CD14-positive monocyte (primary cell): ENCODE measurements at regions not wholly inside any gene's neighbourhood (a gene's known extent, or its start where the extent isn't known, plus 50 kb on each side); places are given as distances from the start of the nearest gene placed in this dataset.

Experiments used
- DNase-seq, 3 donors: peaks; one replicate each; pipeline ENCODE4 v3.0.0-alpha.2; 2011 to 2022
- H2AFZ ChIP-seq: 2 replicates; pipeline ENCODE4 v1.6.0; 2012; ENCODE audit warnings: mild to moderate bottlenecking, low read depth, low read length, inconsistent platforms; ENCODE audit not compliant: insufficient read depth, poor library complexity, severe bottlenecking
- H3K27ac ChIP-seq, 2 donors: 1 replicate in 1 of 2; 2 replicates in 1 of 2; pipeline ENCODE4 v1.5.1; 2012 to 2013; ENCODE audit warnings: low read length in 2 of 2, control low read depth in 1 of 2, inconsistent platforms in 1 of 2, low read depth in 1 of 2, mild to moderate bottlenecking in 1 of 2
- H3K27me3 ChIP-seq, 2 donors: one replicate each; pipeline versions ENCODE4 v1.6.0 to v1.6.1; 2011 to 2013; ENCODE audit warnings: low read length in 2 of 2; ENCODE audit not compliant: control insufficient read depth in 2 of 2, insufficient read depth in 2 of 2
- H3K36me3 ChIP-seq, 2 donors: replicated peaks in 1 of 2; 1 replicate in 1 of 2; 2 replicates in 1 of 2; pipeline versions ENCODE4 v1.5.1 to v1.6.1; 2012 to 2013; ENCODE audit warnings: low read length in 2 of 2, control low read depth in 1 of 2, inconsistent platforms in 1 of 2, mild to moderate bottlenecking in 1 of 2; ENCODE audit not compliant: insufficient read depth in 2 of 2, control insufficient read depth in 1 of 2
- H3K4me1 ChIP-seq, 2 donors: 1 replicate in 1 of 2; 2 replicates in 1 of 2; pipeline versions ENCODE4 v1.5.1 to v1.6.1; 2012 to 2013; ENCODE audit warnings: low read length in 2 of 2, control low read depth in 1 of 2, inconsistent platforms in 1 of 2, mild to moderate bottlenecking in 1 of 2, moderate library complexity in 1 of 2; ENCODE audit not compliant: insufficient read depth in 2 of 2, control insufficient read depth in 1 of 2
- H3K4me2 ChIP-seq: replicated peaks from 2 replicates; pipeline ENCODE3; 2012; ENCODE audit warnings: low read length, moderate library complexity, mild to moderate bottlenecking; ENCODE audit not compliant: poor library complexity, severe bottlenecking; ENCODE audit errors: extremely low read depth
- H3K4me3 ChIP-seq, 3 experiments: fragments of 200-600 bp in 1 of 3; sonication (generic) in 1 of 3; replicated peaks in 1 of 3; 1 replicate in 2 of 3; 2 replicates in 1 of 3; pipeline ENCODE4 v1.5.1; 2011 to 2013; ENCODE audit warnings: low read length in 3 of 3, mild to moderate bottlenecking in 3 of 3, control low read depth in 2 of 3, low read depth in 2 of 3, inconsistent platforms in 1 of 3, moderate library complexity in 1 of 3
- H3K79me2 ChIP-seq: 2 replicates; pipeline ENCODE4 v1.6.0; 2012; ENCODE audit warnings: mild to moderate bottlenecking, control low read depth, inconsistent platforms, low read length, moderate library complexity; ENCODE audit not compliant: insufficient read depth
- H3K9ac ChIP-seq: 2 replicates; pipeline ENCODE4 v1.6.0; 2017; ENCODE audit warnings: low read length, mild to moderate bottlenecking; ENCODE audit not compliant: insufficient read depth, poor library complexity, severe bottlenecking
- H3K9me3 ChIP-seq, 2 donors: replicated peaks in 1 of 2; 1 replicate in 1 of 2; 2 replicates in 1 of 2; pipeline versions ENCODE4 v1.5.1 to v1.6.1; 2012 to 2013; ENCODE audit warnings: low read length in 2 of 2, control low read depth in 1 of 2; ENCODE audit not compliant: control insufficient read depth in 1 of 2, insufficient read depth in 1 of 2
- H4K20me1 ChIP-seq: 2 replicates; pipeline ENCODE4 v1.6.0; 2012; ENCODE audit warnings: mild to moderate bottlenecking, low read length, control low read depth, moderate library complexity; ENCODE audit not compliant: insufficient read depth
- H3K27ac Mint-ChIP-seq, 7 donors: one replicate each; pipeline ENCODE4 v1.8.0; 2020; ENCODE audit warnings: mild to moderate bottlenecking in 7 of 7, mixed read lengths in 7 of 7, moderate library complexity in 6 of 7, inconsistent platforms in 2 of 7
- H3K27me3 Mint-ChIP-seq, 3 donors: one replicate each; pipeline ENCODE4 v1.8.0; 2021 to 2022; ENCODE audit warnings: low read depth in 3 of 3, mild to moderate bottlenecking in 3 of 3, mixed read lengths in 3 of 3, moderate library complexity in 3 of 3, inconsistent platforms in 1 of 3
- H3K36me3 Mint-ChIP-seq, 2 donors: one replicate each; pipeline ENCODE4 v1.8.0; 2020; ENCODE audit warnings: mixed read lengths in 2 of 2, inconsistent platforms in 1 of 2, mild to moderate bottlenecking in 1 of 2
- H3K4me1 Mint-ChIP-seq: one replicate; pipeline ENCODE4 v1.8.0; 2020; ENCODE audit warnings: mild to moderate bottlenecking, mixed read lengths
- H3K4me3 Mint-ChIP-seq, 2 donors: one replicate each; pipeline ENCODE4 v1.8.0; 2020; ENCODE audit warnings: mild to moderate bottlenecking in 2 of 2, mixed read lengths in 2 of 2, moderate library complexity in 1 of 2
- H3K9me3 Mint-ChIP-seq, 7 donors: one replicate each; pipeline ENCODE4 v1.8.0; 2020 to 2022; ENCODE audit warnings: mixed read lengths in 7 of 7, mild to moderate bottlenecking in 6 of 7, moderate library complexity in 6 of 7, inconsistent platforms in 2 of 7
- CTCF ChIP-seq: fragments of 200-600 bp; IDR thresholded peaks from one replicate; pipeline ENCODE4 v1.8.0; 2022; ENCODE audit warnings: antibody characterized with exemption, mild to moderate bottlenecking
- WGBS: methylation state at CpG from one replicate; pipeline ENCODE4 v1.1.5; 2013; ENCODE audit warnings: missing lambda C conversion rate; ENCODE audit not compliant: insufficient coverage; 5-methylcytosine and 5-hydroxymethylcytosine counted together
- intact Hi-C, 2 donors: fragments of 100-400 bp; cut with micrococcal nuclease; formaldehyde crosslinking; loops; one replicate each; pipeline versions ENCODE4 v1.15.0 to v1.15.1; 2023

DNA sequence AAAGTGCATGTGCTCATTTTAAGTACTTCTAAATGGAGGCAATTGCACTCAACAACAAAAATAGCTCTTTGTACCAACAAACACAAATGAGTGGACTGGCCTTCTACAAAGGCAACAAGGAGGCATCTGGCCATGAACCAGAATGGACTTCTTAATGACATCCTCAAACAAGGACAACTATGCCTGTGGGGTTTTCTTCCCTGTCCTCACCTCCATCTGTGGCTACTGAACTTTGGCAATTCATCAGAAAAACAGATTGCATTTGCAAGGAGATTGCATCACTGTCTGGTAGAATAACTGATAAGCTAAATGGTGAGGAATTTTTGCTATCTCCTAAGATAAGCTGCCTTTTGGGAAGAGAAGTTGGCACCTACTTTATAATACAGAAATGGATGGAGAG, 447.3 kb upstream of the CCNG1 start:
- DNase-seq = no peak
- Mint-ChIP-seq H3K4me3 (no peak overlapping the region), H3K4me1 (no peaks in the 10 kb centered on the region), H3K27ac (no peak overlapping the region), H3K36me3 (no peaks in the 10 kb centered on the region), H3K27me3 (no peaks in the 10 kb centered on the region), H3K9me3 (peaks cover 0 to 7% (median 1%) of the 10 kb centered on the region in 7 donors)
- Histone ChIP-seq H3K4me3 (no peak overlapping the region), H3K79me2 (no peaks in the 10 kb centered on the region), H3K9me3 (peaks cover 5 to 9% of the 10 kb centered on the region in 2 donors), H3K4me1 (no peaks in the 10 kb centered on the region), H3K27me3 (no peaks in the 10 kb centered on the region), H3K9ac (no peak overlapping the region), H4K20me1 (no peaks in the 10 kb centered on the region), H3K27ac (no peak overlapping the region), H3K36me3 (no peaks in the 10 kb centered on the region), H3K4me2 (no peak overlapping the region), H2AFZ (no peak overlapping the region)
- intact Hi-C loops = no loop called here
- TF ChIP-seq CTCF = no peak

GRCh38 chr5:162990856-162991497, 446.4 kb upstream of the CCNG1 start:
- Histone ChIP-seq H3K4me2 (no peak overlapping the region), H3K27me3 (no peaks in the 10 kb centered on the region), H2AFZ (no peak overlapping the region), H3K36me3 (no peaks in the 10 kb centered on the region), H4K20me1 (no peaks in the 10 kb centered on the region), H3K4me3 (no peak overlapping the region), H3K9ac (no peak overlapping the region), H3K79me2 (no peaks in the 10 kb centered on the region), H3K9me3 (peaks cover 7 to 9% of the 10 kb centered on the region in 2 donors), H3K4me1 (no peaks in the 10 kb centered on the region), H3K27ac (no peak overlapping the region)
- Mint-ChIP-seq H3K9me3 (peaks cover 0 to 7% (median 1%) of the 10 kb centered on the region in 7 donors), H3K4me3 (no peak overlapping the region), H3K27ac (no peak overlapping the region), H3K27me3 (no peaks in the 10 kb centered on the region), H3K4me1 (no peaks in the 10 kb centered on the region), H3K36me3 (no peaks in the 10 kb centered on the region)
- intact Hi-C loops = no loop called here
- no peak for DNase-seq
- no peak for TF ChIP-seq CTCF
- no CpG with 5 or more reads among the region's 2 CpGs for WGBS
